B cell (primary cell): ENCODE measurements at regions not wholly inside any gene's neighbourhood (a gene's known extent, or its start where the extent isn't known, plus 50 kb on each side); places are given as distances from the start of the nearest gene placed in this dataset.

Experiments used
- CTCF ChIP-seq: fragments of 200-600 bp; IDR thresholded peaks from one replicate; pipeline ENCODE4 v1.8.0; 2022; ENCODE audit warnings: antibody characterized with exemption, mild to moderate bottlenecking
- EZH2 ChIP-seq: IDR thresholded peaks from 2 replicates; pipeline ENCODE4 v1.6.1; 2012; ENCODE audit warnings: borderline replicate concordance, low read depth, mild to moderate bottlenecking, moderate library complexity, low read length; ENCODE audit not compliant: insufficient read depth, poor library complexity, severe bottlenecking

DNA sequence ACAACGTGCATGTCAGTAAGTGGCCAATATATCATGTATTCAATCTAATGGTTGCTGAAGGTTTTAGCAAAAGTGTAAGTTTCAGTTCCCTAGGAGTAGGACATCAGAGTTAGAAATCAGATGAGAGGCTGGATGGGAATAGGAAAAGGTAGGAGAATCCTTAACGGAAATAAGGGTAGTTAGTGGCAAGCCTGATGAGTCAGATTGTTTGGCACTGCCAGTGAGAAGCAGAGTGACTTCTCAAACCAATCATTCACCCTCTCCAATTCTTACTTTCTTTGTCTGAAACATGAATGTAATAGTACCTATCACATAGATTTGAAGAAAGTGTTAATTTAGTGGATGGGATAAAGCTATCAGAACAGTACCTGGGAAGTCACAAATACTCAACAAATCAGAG lies 894.0 kb downstream of the NTRK3 start:
- no peak for TF ChIP-seq CTCF
- TF ChIP-seq EZH2, result no peak
